ENCODE measurements at regions not wholly inside any gene's neighbourhood (a gene's known extent, or its start where the extent isn't known, plus 50 kb on each side); places are given as distances from the start of the nearest gene placed in this dataset.
"Not testable (repeated sequence)": the region's sequence is repeated elsewhere in the genome, so short reads cannot be mapped to it uniquely, and the experiment has no call there.

DNA sequence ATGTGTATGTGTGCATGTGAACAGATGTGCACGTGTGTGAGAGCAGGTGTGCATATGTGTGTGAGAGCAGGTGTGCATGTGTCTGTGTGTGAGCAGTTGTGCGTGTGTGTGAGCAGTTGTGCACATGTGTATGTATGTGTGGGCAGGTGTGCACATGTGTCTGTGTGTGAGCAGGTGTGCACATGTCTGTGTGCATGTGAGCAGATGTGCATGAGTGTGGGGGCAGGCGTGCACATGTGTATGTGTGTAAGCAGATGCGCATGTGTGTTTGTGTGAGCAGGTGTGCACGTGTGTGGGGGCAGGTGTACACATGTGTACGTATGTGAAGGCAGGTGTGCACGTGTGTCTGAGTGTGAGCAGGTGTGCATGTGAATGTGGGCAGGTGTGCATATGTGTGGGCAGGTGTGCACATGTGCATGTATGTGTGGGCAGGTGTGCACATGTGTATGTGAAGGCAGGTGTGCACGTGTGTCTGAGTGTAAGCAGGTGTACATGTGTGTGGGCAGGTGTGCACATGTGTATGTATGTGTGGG lies 66.5 kb upstream of the LRPAP1 start:
- DNase-seq (ENCODE audit: low read depth): no peak
- no peak overlapping the region for H3K4me3 ChIP-seq (ENCODE audit: control insufficient read depth, low read depth, low read length)
- TF ChIP-seq, protein P1, sequence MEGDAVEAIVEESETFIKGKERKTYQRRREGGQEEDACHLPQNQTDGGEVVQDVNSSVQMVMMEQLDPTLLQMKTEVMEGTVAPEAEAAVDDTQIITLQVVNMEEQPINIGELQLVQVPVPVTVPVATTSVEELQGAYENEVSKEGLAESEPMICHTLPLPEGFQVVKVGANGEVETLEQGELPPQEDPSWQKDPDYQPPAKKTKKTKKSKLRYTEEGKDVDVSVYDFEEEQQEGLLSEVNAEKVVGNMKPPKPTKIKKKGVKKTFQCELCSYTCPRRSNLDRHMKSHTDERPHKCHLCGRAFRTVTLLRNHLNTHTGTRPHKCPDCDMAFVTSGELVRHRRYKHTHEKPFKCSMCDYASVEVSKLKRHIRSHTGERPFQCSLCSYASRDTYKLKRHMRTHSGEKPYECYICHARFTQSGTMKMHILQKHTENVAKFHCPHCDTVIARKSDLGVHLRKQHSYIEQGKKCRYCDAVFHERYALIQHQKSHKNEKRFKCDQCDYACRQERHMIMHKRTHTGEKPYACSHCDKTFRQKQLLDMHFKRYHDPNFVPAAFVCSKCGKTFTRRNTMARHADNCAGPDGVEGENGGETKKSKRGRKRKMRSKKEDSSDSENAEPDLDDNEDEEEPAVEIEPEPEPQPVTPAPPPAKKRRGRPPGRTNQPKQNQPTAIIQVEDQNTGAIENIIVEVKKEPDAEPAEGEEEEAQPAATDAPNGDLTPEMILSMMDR (conservative IDR thresholded peaks at IDR 0.05; ENCODE audit: control insufficient read depth, insufficient read depth, low read depth, low read length): no peak

DNA sequence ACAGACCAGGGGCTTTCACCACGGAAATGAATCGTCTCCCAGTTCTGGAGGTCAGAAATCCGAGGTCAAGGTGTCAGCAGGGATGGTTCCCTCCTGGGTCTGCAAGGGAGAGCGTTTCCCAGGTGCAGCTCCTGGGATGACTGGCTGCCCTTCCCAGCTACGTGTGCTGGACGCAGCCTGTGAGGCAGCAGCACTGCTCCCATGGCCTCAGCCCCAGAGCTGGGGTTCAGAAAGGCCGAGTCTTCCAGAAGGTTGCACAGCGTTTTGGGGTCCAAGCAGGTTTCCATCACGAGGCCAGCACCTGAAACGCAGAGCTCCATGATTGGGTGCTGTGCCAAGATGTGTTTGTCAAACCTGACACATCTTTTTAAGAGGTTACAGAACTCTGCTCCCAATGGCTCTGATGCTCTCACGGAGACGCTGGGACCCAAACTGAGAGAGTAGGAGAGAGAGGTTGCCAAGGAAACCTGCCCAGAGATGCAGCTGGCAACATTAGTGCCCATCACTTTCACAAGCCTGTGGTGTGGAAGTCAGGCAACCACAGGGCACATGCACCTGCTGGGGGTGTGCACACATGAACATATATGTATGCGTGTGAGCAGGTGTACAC lies 65.8 kb upstream of the LRPAP1 start:
- DNase-seq (ENCODE audit: low read depth); H3K4me3 ChIP-seq (ENCODE audit: control insufficient read depth, low read depth, low read length): not testable (repeated sequence)

DNA sequence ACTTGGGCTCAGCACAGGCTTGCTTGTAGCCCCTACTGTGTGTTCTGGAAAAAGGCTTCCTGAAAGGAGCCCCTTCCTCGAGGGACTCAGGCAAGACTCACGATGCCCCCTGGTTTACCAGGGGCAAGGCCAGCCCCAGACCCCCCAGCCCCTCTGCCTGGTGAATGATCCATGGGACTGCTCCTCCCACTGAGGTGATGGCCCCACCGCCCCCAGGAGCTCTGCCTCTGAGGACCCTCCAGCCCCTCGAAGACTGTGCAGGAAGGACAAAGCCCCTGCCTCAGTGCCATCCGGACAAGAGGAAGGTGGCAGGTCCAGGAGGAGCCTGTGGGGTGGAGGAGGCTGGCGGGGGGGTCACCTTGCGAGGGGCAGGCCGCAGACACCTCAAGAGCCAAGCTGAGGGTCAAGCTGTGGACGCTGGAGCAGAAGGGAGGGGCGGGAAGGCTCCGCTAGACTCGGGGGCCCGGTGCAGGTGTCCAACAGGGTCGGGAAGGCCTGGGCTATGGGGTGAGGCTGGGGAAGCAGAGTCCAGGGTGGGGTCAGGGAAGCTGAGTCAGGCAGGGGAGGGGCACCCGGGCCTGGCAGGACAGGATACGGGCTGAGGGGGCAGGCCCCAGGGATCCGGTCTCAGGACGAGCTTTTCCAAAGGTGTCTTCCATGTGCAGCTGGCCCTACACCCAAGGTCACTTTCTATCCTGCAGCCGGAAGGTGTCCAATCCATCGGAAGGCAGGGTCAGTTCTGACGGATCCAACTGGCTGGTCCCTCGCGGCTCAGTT lies 64.9 kb upstream of the LRPAP1 start:
- DNase-seq (ENCODE audit: low read depth); H3K4me3 ChIP-seq (ENCODE audit: control insufficient read depth, low read depth, low read length): not testable (repeated sequence)

GRCh38 chr4:3595627-3596291 lies 63.5 kb upstream of the LRPAP1 start:
- not testable (repeated sequence) for H3K4me3 ChIP-seq (ENCODE audit: control insufficient read depth, low read depth, low read length); DNase-seq (ENCODE audit: low read depth)

- not testable (repeated sequence) for H3K4me3 ChIP-seq (ENCODE audit: control insufficient read depth, low read depth, low read length); DNase-seq (ENCODE audit: low read depth)
These were observed 62.5 kb upstream of the LRPAP1 start for GRCh38 chr4:3594751-3595150.

GRCh38 chr4:3589946-3590924 lies 58.0 kb upstream of the LRPAP1 start:
- not testable (repeated sequence) for H3K4me3 ChIP-seq (ENCODE audit: control insufficient read depth, low read depth, low read length); DNase-seq (ENCODE audit: low read depth)

DNA sequence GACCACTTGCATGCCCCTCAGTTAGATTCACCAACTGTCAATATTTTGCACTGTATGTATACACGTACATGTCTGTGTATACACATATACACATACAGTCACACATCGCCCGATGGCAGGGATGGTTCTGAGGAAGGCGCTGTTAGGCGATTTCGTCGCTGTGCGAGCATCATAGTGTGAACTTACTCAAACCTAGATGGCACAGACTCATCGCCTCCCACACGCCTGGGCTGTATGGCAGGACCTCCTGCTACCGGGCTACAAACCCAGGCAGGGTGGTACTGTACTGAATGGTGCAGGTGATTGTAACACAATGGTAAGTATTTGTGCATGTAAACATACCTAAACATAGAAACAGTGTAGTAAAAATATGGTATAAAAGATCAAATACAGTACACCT lies 57.2 kb upstream of the LRPAP1 start:
- not testable (repeated sequence) for DNase-seq (ENCODE audit: low read depth); H3K4me3 ChIP-seq (ENCODE audit: control insufficient read depth, low read depth, low read length)

DNA sequence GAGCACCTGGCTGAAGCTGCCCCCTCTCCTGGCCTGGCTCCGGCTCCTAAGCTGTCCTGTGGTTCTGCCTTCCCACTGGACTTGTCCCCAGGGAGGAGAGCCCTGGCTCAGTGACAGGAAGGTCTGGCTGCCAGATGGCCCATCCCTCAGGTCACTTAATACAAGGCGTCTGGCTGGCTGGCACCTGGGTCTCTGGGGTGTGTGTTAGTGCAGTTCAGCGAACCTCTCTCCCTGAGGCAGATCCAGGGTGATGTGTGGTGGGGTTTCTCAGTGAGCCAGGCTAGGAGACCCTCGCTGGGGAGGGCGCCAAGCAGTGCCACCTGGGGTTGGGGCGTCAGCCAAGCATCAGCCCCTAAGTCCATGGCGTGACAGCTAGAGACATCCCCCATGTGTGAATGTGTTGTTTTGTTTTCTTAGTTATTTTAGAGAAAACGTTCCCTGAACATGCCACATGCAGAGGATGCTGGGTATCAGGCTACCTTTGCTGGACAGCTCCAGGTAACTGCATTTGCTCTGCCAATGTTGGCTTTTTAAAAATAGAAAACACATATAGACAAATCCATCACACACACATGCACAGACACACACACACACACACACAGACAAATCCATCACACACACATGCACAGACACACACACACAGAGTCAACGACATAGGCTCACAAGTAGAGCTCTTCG lies 56.4 kb upstream of the LRPAP1 start:
- not testable (repeated sequence) for DNase-seq (ENCODE audit: low read depth); H3K4me3 ChIP-seq (ENCODE audit: control insufficient read depth, low read depth, low read length)

GRCh38 chr4:3586596-3586995 lies 54.4 kb upstream of the LRPAP1 start:
- not testable (repeated sequence) for H3K4me3 ChIP-seq (ENCODE audit: control insufficient read depth, low read depth, low read length); DNase-seq (ENCODE audit: low read depth)

- DNase-seq (ENCODE audit: low read depth); H3K4me3 ChIP-seq (ENCODE audit: control insufficient read depth, low read depth, low read length): not testable (repeated sequence)
These were observed 53.3 kb upstream of the LRPAP1 start for GRCh38 chr4:3585567-3585966.

DNA sequence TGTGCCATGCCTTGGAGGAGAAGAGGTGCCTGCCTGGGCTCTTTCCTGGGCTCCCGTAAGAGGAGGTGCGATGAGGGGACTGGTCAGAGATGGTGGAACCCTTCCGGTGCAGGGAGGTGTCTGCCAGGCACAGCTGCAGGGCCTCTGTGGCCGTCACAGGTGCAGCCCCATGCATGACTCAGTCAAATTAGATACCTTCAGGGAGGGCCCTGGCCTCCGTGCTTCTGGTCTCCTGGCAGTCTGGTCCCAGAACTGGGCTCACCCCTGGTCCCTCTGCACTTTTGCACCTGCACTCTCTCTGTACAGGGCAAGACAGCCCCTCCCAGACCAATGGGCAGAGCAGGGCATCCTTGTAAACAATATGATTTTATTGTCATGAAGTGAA lies 49.9 kb upstream of the LRPAP1 start:
- no peak overlapping the region for H3K4me3 ChIP-seq (ENCODE audit: control insufficient read depth, low read depth, low read length)
- no peak for DNase-seq (ENCODE audit: low read depth)
- TF ChIP-seq, protein P1 (conservative IDR thresholded peaks at IDR 0.05; ENCODE audit: control insufficient read depth, insufficient read depth, low read depth, low read length): no peak

All from fibroblast of mammary gland (primary cell).